COLO829 (cell line): ENCODE measurements at regions not wholly inside any gene's neighbourhood (a gene's known extent, or its start where the extent isn't known, plus 50 kb on each side); places are given as distances from the start of the nearest gene placed in this dataset.
A peak's percentile ranks its signal among the peaks of the same experiment; 100 is the strongest.
"Not testable (repeated sequence)": the region's sequence is repeated elsewhere in the genome, so short reads cannot be mapped to it uniquely, and the experiment has no call there.

Source experiments
- DNase-seq: peaks from one replicate; pipeline ENCODE4 v3.0.0; 2012; ENCODE audit warnings: low spot score

- DNase-seq: no peak
These were observed 72.5 kb downstream of the FAM50B start for GRCh38 chr6:3921663-3922062.

GRCh38 chr6:3922619-3923018 lies 73.4 kb downstream of the FAM50B start:
- not testable (repeated sequence) for DNase-seq

GRCh38 chr6:3925223-3926149 lies 76.3 kb downstream of the FAM50B start:
- not testable (repeated sequence) for DNase-seq

- DNase-seq: no peak
These were observed 76.9 kb downstream of the FAM50B start for GRCh38 chr6:3926150-3926482.

GRCh38 chr6:3928111-3928510 lies 78.9 kb downstream of the FAM50B start:
- no peak for DNase-seq

- no peak for DNase-seq
These were observed 80.2 kb downstream of the FAM50B start for GRCh38 chr6:3929281-3929798.

GRCh38 chr6:3937438-3937837 lies 88.3 kb downstream of the FAM50B start:
- no peak for DNase-seq

GRCh38 chr6:3938715-3939367 lies 89.7 kb downstream of the FAM50B start:
- no peak for DNase-seq

- no peak for DNase-seq
These were observed 90.3 kb downstream of the FAM50B start for GRCh38 chr6:3939368-3939958.

- no peak for DNase-seq
These were observed 90.8 kb downstream of the FAM50B start for GRCh38 chr6:3939964-3940363.

- DNase-seq: no peak
These were observed 91.5 kb downstream of the FAM50B start for GRCh38 chr6:3940703-3941102.

GRCh38 chr6:3943331-3943765 lies 94.2 kb downstream of the FAM50B start:
- DNase-seq: no peak

GRCh38 chr6:3944246-3944645 lies 95.1 kb downstream of the FAM50B start:
- no peak for DNase-seq

GRCh38 chr6:3946778-3947177 lies 97.6 kb downstream of the FAM50B start:
- DNase-seq: no peak

GRCh38 chr6:3948866-3949265 lies 99.7 kb downstream of the FAM50B start:
- no peak for DNase-seq

- no peak for DNase-seq
These were observed 100.3 kb downstream of the FAM50B start for GRCh38 chr6:3949521-3949920.

- DNase-seq: peak; percentile 95
These were observed 106.9 kb downstream of the FAM50B start for GRCh38 chr6:3956054-3956453.

GRCh38 chr6:3957321-3957720 lies 108.1 kb downstream of the FAM50B start:
- no peak for DNase-seq

GRCh38 chr6:3958255-3958654 lies 109.1 kb downstream of the FAM50B start:
- no peak for DNase-seq

GRCh38 chr6:3959385-3959784 lies 110.2 kb downstream of the FAM50B start:
- DNase-seq: no peak

- DNase-seq: no peak
These were observed 111.7 kb downstream of the FAM50B start for GRCh38 chr6:3960754-3961361.

- DNase-seq: no peak
These were observed 112.5 kb downstream of the FAM50B start for GRCh38 chr6:3961581-3962215.
